HepG2 (cell line): ENCODE measurements at regions not wholly inside any gene's neighbourhood (a gene's known extent, or its start where the extent isn't known, plus 50 kb on each side); places are given as distances from the start of the nearest gene placed in this dataset.

ENCODE experiments used
- ATF7-NPFF ChIP-seq: sonication (generic); formaldehyde crosslinking; IDR thresholded peaks from 2 replicates; pipeline ENCODE4 v1.8.1; 2023; ENCODE audit warnings: mild to moderate bottlenecking, low read depth, missing genetic modification reagents, moderate library complexity
- DR1 ChIP-seq: sonication (generic); formaldehyde crosslinking; IDR thresholded peaks from 2 replicates; pipeline ENCODE4 v1.8.0; 2021; ENCODE audit warnings: mild to moderate bottlenecking, missing genetic modification reagents, inconsistent platforms
- FOXP1 ChIP-seq, 2 experiments: fragments of 450-650 bp in 1 of 2; IDR thresholded peaks; 2 replicates each; pipeline ENCODE4 v1.6.1; 2017 to 2018; ENCODE audit warnings: antibody characterized with exemption in 1 of 2
- KMT2B ChIP-seq: IDR thresholded peaks from 2 replicates; pipeline ENCODE4 v1.6.1; 2016; ENCODE audit warnings: missing genetic modification reagents, missing compliant biosample characterization
- NCOR1 ChIP-seq: fragments of 200-600 bp; sonication (generic); IDR thresholded peaks from 2 replicates; pipeline ENCODE4 v1.7.0; 2017; ENCODE audit warnings: antibody characterized with exemption, low read length, borderline replicate concordance
- NR1H2 ChIP-seq: sonication (generic); formaldehyde crosslinking; IDR thresholded peaks from 2 replicates; pipeline ENCODE4 v1.8.1; 2022; ENCODE audit warnings: low read depth, missing genetic modification reagents, borderline replicate concordance
- PAWR ChIP-seq: sonication (generic); formaldehyde crosslinking; IDR thresholded peaks from 2 replicates; pipeline ENCODE4 v1.4.0; 2020; ENCODE audit warnings: missing genetic modification reagents, mild to moderate bottlenecking, borderline replicate concordance
- ZHX2 ChIP-seq, 2 experiments: sonication (generic) in 1 of 2; formaldehyde crosslinking in 1 of 2; IDR thresholded peaks; 2 replicates each; pipeline versions ENCODE4 v1.6.1 to v1.9.0; 2014 to 2022; ENCODE audit warnings: antibody characterized with exemption in 1 of 2, borderline replicate concordance in 1 of 2, inconsistent platforms in 1 of 2, low read depth in 1 of 2, missing genetic modification reagents in 1 of 2
- ZNF382 ChIP-seq: sonication (generic); formaldehyde crosslinking; IDR thresholded peaks from 2 replicates; pipeline ENCODE4 v1.5.0; 2020; ENCODE audit warnings: missing genetic modification reagents, mild to moderate bottlenecking, borderline replicate concordance
- TF ChIP-seq, protein P1 (sequence below): IDR thresholded peaks from 2 replicates; pipeline ENCODE4 v1.6.1; 2016; ENCODE audit warnings: missing compliant biosample characterization, missing genetic modification reagents, borderline replicate concordance
- TF ChIP-seq, protein P2 (sequence below): sonication (generic); formaldehyde crosslinking; IDR thresholded peaks from 2 replicates; pipeline ENCODE4 v1.4.0; 2020; ENCODE audit warnings: missing genetic modification reagents, borderline replicate concordance

DNA sequence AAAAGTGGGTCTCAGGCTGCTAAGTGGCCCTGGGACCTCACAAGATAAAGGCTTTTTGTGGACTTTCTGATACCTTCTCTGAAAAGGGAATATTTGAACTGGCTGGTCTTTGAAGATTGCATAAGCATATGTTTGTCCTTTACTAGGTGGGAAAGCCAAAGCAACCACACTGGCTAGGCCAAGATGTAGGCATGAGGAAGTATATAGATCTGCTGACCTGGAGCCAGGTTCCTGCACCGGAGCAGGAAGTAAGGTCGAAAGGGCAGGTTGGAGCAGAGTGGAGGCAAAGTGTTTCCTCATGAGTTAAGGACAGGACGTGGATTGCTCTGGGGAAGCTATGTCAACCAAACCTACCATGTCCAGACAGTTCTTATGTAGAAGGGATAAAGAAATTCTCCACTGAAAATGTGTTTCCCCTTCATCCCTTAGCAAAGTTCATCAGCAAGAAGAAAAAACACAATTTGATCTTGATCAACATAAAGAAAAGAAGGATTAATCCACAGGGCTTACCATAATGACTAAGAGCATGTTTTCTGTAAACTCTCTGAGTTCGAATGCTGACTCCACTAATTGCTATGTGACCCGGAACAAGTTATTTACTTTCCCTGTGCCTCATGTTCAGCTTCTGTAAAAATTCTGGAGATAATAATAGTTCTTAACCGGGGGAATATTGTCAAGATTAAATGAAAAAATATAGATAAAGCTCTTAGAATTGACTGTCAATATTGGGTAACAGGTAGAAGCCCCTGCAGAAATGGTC lies 156.1 kb upstream of the SRD5A2 start (continued):
- 0 out of 2 replicates have a peak, but pooled peaks have one; percentile 17 for TF ChIP-seq ZHX2 (IDR thresholded peaks at IDR 0.05; ENCODE audit: low read depth)
- no peak for TF ChIP-seq ZHX2 (CRISPR knock-in tag; IDR thresholded peaks at IDR 0.05; ENCODE audit: borderline replicate concordance)
- TF ChIP-seq NR1H2 (CRISPR knock-in tag) = no peak
- no peak for TF ChIP-seq DR1 (CRISPR knock-in tag)
- TF ChIP-seq, protein P1, sequence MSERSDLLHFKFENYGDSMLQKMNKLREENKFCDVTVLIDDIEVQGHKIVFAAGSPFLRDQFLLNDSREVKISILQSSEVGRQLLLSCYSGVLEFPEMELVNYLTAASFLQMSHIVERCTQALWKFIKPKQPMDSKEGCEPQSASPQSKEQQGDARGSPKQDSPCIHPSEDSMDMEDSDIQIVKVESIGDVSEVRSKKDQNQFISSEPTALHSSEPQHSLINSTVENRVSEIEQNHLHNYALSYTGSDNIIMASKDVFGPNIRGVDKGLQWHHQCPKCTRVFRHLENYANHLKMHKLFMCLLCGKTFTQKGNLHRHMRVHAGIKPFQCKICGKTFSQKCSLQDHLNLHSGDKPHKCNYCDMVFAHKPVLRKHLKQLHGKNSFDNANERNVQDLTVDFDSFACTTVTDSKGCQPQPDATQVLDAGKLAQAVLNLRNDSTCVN = 0 out of 2 replicates have a peak, but pooled peaks have one; percentile 48
- no peak for TF ChIP-seq ZNF382
- no peak for TF ChIP-seq KMT2B (CRISPR knock-in tag)
- TF ChIP-seq, protein P2, sequence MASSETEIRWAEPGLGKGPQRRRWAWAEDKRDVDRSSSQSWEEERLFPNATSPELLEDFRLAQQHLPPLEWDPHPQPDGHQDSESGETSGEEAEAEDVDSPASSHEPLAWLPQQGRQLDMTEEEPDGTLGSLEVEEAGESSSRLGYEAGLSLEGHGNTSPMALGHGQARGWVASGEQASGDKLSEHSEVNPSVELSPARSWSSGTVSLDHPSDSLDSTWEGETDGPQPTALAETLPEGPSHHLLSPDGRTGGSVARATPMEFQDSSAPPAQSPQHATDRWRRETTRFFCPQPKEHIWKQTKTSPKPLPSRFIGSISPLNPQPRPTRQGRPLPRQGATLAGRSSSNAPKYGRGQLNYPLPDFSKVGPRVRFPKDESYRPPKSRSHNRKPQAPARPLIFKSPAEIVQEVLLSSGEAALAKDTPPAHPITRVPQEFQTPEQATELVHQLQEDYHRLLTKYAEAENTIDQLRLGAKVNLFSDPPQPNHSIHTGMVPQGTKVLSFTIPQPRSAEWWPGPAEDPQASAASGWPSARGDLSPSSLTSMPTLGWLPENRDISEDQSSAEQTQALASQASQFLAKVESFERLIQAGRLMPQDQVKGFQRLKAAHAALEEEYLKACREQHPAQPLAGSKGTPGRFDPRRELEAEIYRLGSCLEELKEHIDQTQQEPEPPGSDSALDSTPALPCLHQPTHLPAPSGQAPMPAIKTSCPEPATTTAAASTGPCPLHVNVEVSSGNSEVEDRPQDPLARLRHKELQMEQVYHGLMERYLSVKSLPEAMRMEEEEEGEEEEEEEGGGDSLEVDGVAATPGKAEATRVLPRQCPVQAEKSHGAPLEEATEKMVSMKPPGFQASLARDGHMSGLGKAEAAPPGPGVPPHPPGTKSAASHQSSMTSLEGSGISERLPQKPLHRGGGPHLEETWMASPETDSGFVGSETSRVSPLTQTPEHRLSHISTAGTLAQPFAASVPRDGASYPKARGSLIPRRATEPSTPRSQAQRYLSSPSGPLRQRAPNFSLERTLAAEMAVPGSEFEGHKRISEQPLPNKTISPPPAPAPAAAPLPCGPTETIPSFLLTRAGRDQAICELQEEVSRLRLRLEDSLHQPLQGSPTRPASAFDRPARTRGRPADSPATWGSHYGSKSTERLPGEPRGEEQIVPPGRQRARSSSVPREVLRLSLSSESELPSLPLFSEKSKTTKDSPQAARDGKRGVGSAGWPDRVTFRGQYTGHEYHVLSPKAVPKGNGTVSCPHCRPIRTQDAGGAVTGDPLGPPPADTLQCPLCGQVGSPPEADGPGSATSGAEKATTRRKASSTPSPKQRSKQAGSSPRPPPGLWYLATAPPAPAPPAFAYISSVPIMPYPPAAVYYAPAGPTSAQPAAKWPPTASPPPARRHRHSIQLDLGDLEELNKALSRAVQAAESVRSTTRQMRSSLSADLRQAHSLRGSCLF (CRISPR knock-in tag) = no peak
- TF ChIP-seq FOXP1 (IDR thresholded peaks at IDR 0.05) = no peak
- TF ChIP-seq FOXP1 (CRISPR knock-in tag; IDR thresholded peaks at IDR 0.05) = peak; percentile 71
- TF ChIP-seq PAWR (CRISPR knock-in tag) = no peak
- no peak for TF ChIP-seq NCOR1
- TF ChIP-seq ATF7-NPFF (CRISPR knock-in tag) = no peak
